ENCODE measurements at regions not wholly inside any gene's neighbourhood (a gene's known extent, or its start where the extent isn't known, plus 50 kb on each side); places are given as distances from the start of the nearest gene placed in this dataset.

- no peak for DNase-seq
- no peak overlapping the region for H3K14ac ChIP-seq (ENCODE audit: insufficient read depth, low read length)
- no peak overlapping the region for H2BK20ac ChIP-seq (ENCODE audit: low read depth, low read length, poor library complexity, severe bottlenecking)
- no peak overlapping the region for H2AFZ ChIP-seq (ENCODE audit: low read length)
- no peak overlapping the region for H3K4me2 ChIP-seq (ENCODE audit: insufficient read depth, insufficient read length, low read length)
- H3K27ac ChIP-seq (ENCODE audit: insufficient read length, low read depth, low read length): no peak overlapping the region
- WGBS (ENCODE audit: extremely low coverage, insufficient read length, low lambda C conversion rate): no CpG with 5 or more reads among the region's 1 CpG
- no peaks in the 10 kb centered on the region for H4K20me1 ChIP-seq (ENCODE audit: control insufficient read depth, insufficient read depth, insufficient read length)
- no peaks in the 10 kb centered on the region; a peak in 2 of 5 replicates for H3K9me3 Mint-ChIP-seq
- TF ChIP-seq CTCF (conservative IDR thresholded peaks at IDR 0.05): no peak
- no peaks in the 10 kb centered on the region for H3K4me1 Mint-ChIP-seq
- no peak overlapping the region for H3K18ac ChIP-seq (ENCODE audit: insufficient read length, low read depth, low read length)
- H3K36me3 Mint-ChIP-seq (ENCODE audit: insufficient read depth in 1 of 3, low read depth in 3 of 3): no peaks in the 10 kb centered on the region; a peak in 1 of 7 replicates
- no peak overlapping the region for H2BK12ac ChIP-seq (ENCODE audit: insufficient read length, low read depth, low read length)
- no peak overlapping the region for H3K27ac Mint-ChIP-seq
- no peak overlapping the region for H2BK15ac ChIP-seq (ENCODE audit: low read depth, low read length)
- H4K91ac ChIP-seq (ENCODE audit: insufficient read length, low read depth, low read length): no peak overlapping the region
- no peaks in the 10 kb centered on the region for H3K9me3 ChIP-seq (ENCODE audit: control insufficient read depth, low read depth, low read length)
- no peak overlapping the region for H2BK120ac ChIP-seq (ENCODE audit: low read depth, low read length, poor library complexity, severe bottlenecking)
- H3K9ac ChIP-seq (ENCODE audit: extremely low read depth, insufficient read length, low read length): no peak overlapping the region
- H4K5ac ChIP-seq (ENCODE audit: insufficient read length, low read depth, low read length): no peak overlapping the region
- no peak overlapping the region for H2BK5ac ChIP-seq (ENCODE audit: insufficient read length, low read length)
- no peak overlapping the region for H3T11ph ChIP-seq (ENCODE audit: low read length)
- no peaks in the 10 kb centered on the region for H3K79me2 ChIP-seq (ENCODE audit: insufficient read depth, low read length)
- H3K4me3 Mint-ChIP-seq: no peak overlapping the region
- no peak overlapping the region for H2AK5ac ChIP-seq (ENCODE audit: insufficient read length, low read length)
- no peak overlapping the region for H3K4ac ChIP-seq (ENCODE audit: low read depth, low read length)
- H3K27me3 ChIP-seq (ENCODE audit: insufficient read depth, low read length): no peaks in the 10 kb centered on the region
- no peak overlapping the region for H4K8ac ChIP-seq (replicated peaks; ENCODE audit: insufficient read length, low read depth, low read length)
- no peaks in the 10 kb centered on the region for H3K27me3 Mint-ChIP-seq (ENCODE audit: low read depth)
- H3K4me1 ChIP-seq (ENCODE audit: insufficient read depth, low read length): no peaks in the 10 kb centered on the region
- no peak overlapping the region for H3K23ac ChIP-seq (ENCODE audit: insufficient read length, low read depth, low read length)
- no peaks in the 10 kb centered on the region for H3K79me1 ChIP-seq (ENCODE audit: insufficient read depth, low read depth, low read length, poor library complexity, severe bottlenecking)
- H3K23me2 ChIP-seq (ENCODE audit: insufficient read length, low read depth, low read length, poor library complexity, severe bottlenecking): no peaks in the 10 kb centered on the region
- no peak overlapping the region for H3K56ac ChIP-seq (ENCODE audit: insufficient read length, low read depth, low read length)
Measured at GRCh38 chr4:166222271-166222670, 349.2 kb downstream of the TLL1 start.
